ENCODE measurements at regions not wholly inside any gene's neighbourhood (a gene's known extent, or its start where the extent isn't known, plus 50 kb on each side); places are given as distances from the start of the nearest gene placed in this dataset.

DNA sequence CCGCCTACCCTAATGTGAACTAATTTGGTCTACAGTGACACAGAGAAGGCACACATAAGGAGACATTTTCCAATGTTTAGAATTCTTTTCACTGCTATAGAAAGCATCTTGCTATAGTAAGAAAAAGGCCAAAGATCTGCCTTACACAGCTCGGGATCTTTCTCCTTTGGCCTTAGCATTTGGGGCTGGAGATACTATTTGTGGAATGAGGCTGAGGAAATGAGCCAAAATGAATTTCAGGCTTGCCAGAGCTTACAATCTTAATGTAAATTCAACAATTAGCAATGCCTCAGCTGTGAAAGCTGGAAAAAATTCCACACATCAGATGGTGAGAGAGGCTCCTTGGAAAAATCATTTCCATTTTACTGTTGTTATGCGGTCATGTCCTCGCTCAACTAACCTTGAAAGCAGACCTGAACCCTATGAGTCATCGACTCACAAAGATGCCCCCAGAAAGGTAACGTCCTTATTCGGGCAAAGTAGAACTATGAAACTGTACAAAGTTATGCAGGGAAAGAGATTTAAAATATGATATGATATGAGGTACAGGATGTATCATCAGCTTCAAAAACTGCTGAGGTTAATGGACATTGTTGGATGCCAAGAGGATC is 324.5 kb upstream of the NBEA start:
- TF ChIP-seq, protein P1, sequence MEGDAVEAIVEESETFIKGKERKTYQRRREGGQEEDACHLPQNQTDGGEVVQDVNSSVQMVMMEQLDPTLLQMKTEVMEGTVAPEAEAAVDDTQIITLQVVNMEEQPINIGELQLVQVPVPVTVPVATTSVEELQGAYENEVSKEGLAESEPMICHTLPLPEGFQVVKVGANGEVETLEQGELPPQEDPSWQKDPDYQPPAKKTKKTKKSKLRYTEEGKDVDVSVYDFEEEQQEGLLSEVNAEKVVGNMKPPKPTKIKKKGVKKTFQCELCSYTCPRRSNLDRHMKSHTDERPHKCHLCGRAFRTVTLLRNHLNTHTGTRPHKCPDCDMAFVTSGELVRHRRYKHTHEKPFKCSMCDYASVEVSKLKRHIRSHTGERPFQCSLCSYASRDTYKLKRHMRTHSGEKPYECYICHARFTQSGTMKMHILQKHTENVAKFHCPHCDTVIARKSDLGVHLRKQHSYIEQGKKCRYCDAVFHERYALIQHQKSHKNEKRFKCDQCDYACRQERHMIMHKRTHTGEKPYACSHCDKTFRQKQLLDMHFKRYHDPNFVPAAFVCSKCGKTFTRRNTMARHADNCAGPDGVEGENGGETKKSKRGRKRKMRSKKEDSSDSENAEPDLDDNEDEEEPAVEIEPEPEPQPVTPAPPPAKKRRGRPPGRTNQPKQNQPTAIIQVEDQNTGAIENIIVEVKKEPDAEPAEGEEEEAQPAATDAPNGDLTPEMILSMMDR (IDR thresholded peaks at IDR 0.05), result no peak

DNA sequence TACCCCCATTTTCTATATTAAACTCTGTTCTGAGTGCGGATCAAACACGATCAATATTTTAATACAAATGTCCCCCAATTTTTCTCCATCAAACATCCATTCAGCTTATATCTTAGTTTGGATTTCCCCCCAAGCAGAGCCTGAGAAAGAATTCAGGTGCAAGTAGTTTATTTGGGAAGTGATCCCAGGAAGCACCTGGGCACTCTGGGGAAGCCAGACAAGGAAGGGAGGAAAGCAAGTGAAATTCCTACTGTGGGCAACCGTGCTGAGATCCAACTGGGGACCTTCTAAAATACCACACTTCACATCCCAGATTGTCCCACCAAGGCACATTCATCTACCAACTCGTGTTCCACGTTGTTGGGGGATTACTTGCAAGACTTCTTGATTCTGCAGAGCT is 323.4 kb upstream of the NBEA start:
- TF ChIP-seq, protein P1 (IDR thresholded peaks at IDR 0.05), result no peak

DNA sequence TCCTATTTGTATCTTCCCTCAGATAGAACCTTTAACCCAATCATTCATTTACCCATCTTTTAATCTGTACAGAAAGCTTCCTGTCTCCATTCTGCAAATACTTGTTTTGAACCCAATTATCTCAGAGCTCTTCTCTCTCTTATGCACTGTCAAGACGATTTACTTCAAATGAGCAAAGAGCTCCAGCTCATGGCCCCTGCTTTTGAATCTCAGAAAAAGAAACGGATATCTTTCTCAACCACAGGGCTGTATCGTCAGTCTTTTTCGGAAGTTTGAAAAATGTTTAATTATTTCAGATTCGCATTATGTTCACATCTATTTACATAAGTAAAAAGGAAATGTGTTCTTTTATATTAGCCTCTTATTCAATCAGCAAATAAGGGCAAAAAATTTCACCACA is 322.7 kb upstream of the NBEA start:
- TF ChIP-seq, protein P1 (IDR thresholded peaks at IDR 0.05), result no peak

DNA sequence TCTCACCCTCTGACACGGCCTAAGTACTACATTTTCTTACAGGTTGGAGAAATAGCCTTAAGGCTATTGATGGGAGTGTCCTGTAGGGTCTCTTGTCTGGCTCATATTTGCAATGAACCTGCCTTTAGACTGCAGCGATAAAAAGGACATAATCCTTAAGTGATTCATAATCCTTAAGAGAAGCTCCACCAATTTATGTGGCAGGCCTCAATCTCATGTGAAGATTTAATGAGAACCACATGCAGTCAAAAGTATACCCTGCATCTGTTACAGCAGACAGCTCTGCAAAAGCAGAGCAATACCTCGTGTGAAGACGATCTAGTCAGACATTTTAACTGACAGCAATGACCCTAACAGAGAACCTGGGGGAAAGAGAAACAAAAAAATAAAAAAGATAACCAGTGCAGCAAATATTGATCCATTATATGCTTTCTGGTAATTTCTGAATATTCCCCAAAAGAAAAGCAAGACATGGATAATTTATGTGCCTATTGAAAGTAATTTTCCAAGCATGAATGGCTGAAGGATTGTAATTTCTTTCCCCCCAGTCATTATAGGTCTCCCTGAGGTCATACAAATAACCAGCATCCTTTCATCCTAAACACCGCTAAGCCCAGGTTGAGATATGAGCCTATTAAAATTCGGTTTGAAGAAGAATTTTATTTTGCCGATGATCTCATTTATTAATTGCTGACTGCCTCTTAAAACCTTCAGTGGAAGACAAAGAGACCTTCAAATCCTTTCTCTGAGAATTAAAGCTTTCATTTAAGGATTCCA is 321.8 kb upstream of the NBEA start:
- TF ChIP-seq, protein P1 (IDR thresholded peaks at IDR 0.05), result no peak

DNA sequence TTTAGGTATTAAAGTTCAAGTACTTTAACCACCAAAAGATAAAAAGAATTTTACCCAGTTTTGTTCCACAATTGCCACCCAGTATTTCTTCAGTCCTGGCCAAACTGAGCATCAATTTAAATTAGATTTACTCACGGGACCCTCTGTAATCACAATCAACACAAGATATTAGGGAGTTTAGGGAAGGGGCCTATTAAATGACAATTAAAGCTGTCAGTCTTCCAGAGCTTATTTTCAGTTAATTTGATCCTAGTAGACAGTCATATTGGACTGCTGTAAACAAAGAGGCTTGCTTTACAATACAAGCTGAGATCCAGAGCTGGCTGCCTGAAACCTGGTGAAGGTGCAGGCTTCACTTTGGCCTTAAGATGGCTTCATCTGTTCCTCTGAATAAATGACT is 321.2 kb upstream of the NBEA start:
- TF ChIP-seq, protein P1 (IDR thresholded peaks at IDR 0.05), result no peak

DNA sequence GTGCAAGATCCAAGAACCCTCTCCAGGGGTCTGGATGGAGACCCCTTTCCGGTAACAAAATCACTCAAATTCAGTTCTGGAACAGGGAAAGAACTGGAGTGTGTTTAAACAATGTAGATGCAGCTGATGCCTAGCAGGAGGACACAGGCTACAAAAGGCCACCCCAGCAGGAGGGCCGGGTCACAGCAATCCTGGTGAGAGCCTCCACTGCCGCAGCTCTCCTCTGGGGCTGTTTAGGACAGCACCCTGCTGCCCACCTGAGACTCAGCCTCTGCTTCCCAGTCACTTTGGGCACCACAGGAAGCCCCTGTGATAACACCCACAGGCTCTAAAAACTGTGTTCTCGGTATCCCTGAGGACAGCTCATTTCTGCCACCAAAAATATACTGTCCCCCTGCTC is 318.7 kb upstream of the NBEA start:
- TF ChIP-seq, protein P1 (IDR thresholded peaks at IDR 0.05), result no peak

DNA sequence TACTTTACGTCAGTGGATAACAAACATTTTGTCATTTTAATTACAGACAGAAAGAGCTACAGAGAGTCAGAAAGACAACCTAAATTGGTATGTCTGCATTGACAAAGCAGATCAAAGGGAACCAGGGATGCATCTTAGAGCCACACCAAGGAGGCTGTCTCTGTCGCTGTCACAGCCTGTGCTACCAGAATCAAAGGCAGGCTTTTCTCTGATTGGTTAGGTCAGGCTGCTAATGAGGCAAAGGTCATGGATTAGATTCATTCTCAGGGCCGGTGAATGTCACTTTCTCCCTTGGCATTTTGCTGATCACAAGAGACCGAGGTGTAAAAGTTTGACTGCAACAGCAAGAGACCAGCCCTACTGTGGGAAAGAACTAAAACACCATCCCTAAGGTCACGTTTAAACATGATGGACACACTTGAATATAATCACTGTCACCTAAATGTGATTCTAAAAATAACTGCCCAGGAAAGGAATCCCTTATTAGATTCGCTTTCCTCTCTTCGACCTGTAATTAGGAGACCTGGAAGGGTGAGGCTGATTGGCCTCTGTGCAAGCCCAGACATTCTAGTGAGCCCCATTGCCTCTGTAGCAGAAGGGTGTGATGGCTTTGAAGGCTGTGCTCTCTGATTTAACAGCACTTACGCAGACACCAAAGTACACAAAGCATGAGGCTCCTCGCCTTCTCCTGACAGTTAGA is 314.4 kb upstream of the NBEA start:
- TF ChIP-seq, protein P1 (IDR thresholded peaks at IDR 0.05), result no peak
